ENCODE measurements at regions not wholly inside any gene's neighbourhood (a gene's known extent, or its start where the extent isn't known, plus 50 kb on each side); places are given as distances from the start of the nearest gene placed in this dataset.

DNA sequence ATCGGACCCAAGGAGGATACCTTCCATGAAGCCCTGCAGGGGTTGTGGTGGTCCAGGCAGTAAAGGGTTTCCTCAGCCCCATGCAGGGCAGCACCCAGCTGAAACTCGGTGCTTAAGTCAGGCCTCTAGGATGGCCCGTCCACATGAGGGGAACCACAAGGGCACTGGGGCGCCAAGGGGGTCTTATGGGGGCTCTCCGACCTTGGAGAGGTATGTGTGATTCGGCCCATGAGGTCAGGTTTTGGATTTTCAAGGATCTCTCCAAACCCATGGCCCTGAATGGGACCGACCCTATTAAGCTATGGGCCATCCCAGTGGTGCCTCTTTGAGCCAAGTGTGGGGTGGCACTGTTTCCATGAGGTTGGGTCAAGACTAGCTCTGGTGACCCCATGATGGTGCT is 233.3 kb downstream of the SNRPN start:
- TF ChIP-seq, protein P1, sequence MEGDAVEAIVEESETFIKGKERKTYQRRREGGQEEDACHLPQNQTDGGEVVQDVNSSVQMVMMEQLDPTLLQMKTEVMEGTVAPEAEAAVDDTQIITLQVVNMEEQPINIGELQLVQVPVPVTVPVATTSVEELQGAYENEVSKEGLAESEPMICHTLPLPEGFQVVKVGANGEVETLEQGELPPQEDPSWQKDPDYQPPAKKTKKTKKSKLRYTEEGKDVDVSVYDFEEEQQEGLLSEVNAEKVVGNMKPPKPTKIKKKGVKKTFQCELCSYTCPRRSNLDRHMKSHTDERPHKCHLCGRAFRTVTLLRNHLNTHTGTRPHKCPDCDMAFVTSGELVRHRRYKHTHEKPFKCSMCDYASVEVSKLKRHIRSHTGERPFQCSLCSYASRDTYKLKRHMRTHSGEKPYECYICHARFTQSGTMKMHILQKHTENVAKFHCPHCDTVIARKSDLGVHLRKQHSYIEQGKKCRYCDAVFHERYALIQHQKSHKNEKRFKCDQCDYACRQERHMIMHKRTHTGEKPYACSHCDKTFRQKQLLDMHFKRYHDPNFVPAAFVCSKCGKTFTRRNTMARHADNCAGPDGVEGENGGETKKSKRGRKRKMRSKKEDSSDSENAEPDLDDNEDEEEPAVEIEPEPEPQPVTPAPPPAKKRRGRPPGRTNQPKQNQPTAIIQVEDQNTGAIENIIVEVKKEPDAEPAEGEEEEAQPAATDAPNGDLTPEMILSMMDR (IDR thresholded peaks at IDR 0.05; ENCODE audit: poor library complexity, severe bottlenecking), result no peak
- TF ChIP-seq, protein P2, sequence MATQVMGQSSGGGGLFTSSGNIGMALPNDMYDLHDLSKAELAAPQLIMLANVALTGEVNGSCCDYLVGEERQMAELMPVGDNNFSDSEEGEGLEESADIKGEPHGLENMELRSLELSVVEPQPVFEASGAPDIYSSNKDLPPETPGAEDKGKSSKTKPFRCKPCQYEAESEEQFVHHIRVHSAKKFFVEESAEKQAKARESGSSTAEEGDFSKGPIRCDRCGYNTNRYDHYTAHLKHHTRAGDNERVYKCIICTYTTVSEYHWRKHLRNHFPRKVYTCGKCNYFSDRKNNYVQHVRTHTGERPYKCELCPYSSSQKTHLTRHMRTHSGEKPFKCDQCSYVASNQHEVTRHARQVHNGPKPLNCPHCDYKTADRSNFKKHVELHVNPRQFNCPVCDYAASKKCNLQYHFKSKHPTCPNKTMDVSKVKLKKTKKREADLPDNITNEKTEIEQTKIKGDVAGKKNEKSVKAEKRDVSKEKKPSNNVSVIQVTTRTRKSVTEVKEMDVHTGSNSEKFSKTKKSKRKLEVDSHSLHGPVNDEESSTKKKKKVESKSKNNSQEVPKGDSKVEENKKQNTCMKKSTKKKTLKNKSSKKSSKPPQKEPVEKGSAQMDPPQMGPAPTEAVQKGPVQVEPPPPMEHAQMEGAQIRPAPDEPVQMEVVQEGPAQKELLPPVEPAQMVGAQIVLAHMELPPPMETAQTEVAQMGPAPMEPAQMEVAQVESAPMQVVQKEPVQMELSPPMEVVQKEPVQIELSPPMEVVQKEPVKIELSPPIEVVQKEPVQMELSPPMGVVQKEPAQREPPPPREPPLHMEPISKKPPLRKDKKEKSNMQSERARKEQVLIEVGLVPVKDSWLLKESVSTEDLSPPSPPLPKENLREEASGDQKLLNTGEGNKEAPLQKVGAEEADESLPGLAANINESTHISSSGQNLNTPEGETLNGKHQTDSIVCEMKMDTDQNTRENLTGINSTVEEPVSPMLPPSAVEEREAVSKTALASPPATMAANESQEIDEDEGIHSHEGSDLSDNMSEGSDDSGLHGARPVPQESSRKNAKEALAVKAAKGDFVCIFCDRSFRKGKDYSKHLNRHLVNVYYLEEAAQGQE (IDR thresholded peaks at IDR 0.05; ENCODE audit: borderline replicate concordance), result no peak
- TF ChIP-seq EZH2 (IDR thresholded peaks at IDR 0.05; ENCODE audit: borderline replicate concordance, insufficient read depth, low read length, poor library complexity, severe bottlenecking) (no peak), RAD21 (conservative IDR thresholded peaks at IDR 0.05) (no peak), EP300 (conservative IDR thresholded peaks at IDR 0.05; ENCODE audit: poor library complexity, severe bottlenecking) (no peak), TAF1 (IDR thresholded peaks at IDR 0.05; ENCODE audit: low read depth) (no peak), MXI1 (conservative IDR thresholded peaks at IDR 0.05; ENCODE audit: poor library complexity, severe bottlenecking) (no peak), POLR2AphosphoS5 (IDR thresholded peaks at IDR 0.05) (no peak), SMC3 (conservative IDR thresholded peaks at IDR 0.05; ENCODE audit: poor library complexity) (no peak)
